GM21360 (cell line): ENCODE measurements at regions not wholly inside any gene's neighbourhood (a gene's known extent, or its start where the extent isn't known, plus 50 kb on each side); places are given as distances from the start of the nearest gene placed in this dataset.
"Not testable (repeated sequence)": the region's sequence is repeated elsewhere in the genome, so short reads cannot be mapped to it uniquely, and the experiment has no call there.

ENCODE experiments used
- ATAC-seq: cut with Tn5 transposase; IDR thresholded peaks from one replicate; pipeline ENCODE4 v1.9.1; 2021; ENCODE audit warnings: mild to moderate bottlenecking, moderate library complexity; ENCODE audit not compliant: unreplicated experiment

- ATAC-seq: no peak
Observed at GRCh38 chr15:53218666-53219580, 428.8 kb upstream of the ONECUT1 start.

DNA sequence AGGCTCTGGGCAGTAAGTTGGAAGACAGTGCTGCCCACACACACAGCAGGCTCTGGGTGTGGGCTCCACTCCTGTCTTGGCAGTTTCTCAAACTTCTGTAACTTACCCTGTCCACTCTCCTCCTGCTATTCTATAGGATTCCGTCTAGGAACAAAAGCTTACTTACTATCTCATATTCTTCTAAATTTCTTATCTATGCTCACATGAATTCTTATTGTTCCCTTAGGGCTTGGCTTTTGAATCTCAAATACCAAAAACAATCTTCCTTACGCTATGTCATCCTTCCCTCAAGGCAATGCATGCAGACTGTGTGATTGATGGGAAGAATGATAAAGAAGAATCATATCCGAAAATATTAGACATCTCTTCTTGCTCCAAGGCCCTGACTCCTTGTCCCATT lies 425.9 kb upstream of the ONECUT1 start:
- no peak for ATAC-seq

DNA sequence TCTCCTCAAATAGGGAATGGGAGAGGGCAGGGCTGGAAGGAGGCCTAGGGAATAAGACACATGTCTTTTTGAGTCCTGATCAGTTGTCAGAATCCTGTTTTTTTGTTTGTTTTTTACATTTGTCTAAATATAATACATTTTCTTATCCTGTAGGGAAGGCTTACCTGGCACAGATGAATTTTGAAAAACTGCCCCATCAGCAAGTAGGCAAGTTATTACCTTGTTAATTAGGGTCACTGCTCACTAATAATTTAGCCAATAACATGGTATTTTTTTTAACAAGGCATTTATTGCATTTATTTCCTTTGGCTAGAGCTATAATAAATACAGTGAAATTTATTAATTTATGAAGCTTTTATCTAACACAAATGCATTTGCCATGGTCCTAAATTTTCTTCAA lies 423.2 kb upstream of the ONECUT1 start:
- ATAC-seq: no peak

GRCh38 chr15:53212785-53213184 lies 422.6 kb upstream of the ONECUT1 start:
- ATAC-seq: no peak

DNA sequence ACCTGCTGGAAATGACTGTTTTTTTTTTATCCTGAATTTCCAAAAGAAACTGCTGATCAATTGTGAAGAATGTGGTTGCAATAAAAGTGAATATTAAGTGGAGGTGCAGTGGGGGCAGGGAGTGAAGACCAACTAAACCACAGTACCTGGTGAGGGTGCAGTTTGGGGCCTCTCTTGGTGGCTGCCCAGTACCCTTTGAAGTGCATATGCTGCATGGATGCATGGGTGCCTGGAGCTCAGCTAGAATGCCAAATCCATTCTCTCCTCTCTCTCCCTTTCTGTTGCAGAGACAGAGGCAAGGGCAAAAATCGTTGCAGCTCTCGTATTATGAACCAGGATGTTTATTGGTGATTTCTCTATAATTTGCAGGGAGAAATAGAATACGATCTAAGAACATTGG lies 420.5 kb upstream of the ONECUT1 start:
- no peak for ATAC-seq

DNA sequence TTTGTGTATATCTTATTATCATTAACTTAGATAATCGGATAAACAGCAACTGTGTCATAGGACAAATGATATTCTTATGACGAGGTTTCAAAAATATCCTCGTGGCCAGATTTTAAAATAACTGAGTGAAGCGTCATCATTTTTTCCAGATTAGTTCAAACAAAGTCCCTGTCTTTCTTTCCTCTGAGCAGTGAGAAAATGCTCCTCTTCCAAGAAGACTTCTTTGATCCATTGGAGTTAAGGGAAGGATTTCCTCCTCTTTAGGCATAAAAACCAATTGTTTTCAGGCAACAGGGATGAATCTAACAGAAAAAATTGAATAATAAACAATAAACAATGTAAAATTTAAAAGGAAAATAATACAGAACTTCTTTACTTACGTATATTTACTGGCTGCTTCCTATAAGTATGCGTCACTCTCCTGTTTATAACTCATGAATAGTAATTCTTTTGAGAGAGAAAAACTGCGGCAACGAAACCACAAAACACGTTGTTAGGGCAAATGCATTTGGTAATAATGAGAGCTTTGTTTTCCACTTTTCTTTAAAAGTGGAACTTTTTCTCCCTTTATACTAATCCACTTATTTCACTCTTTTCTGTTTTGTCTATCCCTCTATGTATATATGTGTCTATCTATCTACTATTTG lies 419.4 kb upstream of the ONECUT1 start:
- ATAC-seq: no peak

GRCh38 chr15:53208751-53209150 lies 418.6 kb upstream of the ONECUT1 start:
- ATAC-seq: no peak

DNA sequence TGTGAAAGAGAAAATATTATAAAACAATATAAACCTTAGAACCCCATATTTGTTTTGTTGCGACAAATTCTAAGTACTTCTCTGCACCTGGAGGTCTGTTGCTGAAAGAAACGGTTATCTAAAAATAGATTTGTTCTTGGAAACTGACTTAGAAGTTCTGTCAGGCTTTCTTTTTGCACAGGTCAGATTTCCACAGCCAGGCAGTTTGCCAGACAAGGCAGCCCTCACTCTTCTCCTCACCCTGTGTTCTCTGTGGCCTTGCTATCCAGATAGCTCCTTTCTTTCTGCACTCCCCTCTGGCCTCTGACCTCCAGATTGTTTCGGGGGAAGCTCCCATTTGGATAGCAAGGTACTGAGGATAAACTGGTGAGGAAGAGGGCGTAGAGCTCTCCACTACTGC lies 413.3 kb upstream of the ONECUT1 start:
- no peak for ATAC-seq

DNA sequence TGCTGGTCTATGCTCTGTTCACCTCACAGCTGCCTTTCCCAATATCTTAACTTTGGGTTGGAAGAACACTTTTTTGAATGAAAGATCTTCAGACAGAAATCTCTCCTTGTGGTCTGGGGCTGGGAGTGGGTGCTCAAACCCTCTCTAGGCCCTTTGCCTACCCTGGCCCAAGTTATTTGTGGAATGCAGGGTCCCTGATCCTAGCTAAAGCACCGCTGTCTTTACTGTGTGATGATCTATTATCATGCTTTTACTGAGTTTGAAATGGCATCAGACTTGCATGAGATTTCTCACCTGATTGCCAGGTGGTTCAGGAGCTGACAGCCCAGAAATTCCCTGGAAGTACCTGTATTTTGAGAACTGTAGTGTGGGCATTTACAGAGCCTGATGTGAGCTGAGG lies 412.7 kb upstream of the ONECUT1 start:
- no peak for ATAC-seq

DNA sequence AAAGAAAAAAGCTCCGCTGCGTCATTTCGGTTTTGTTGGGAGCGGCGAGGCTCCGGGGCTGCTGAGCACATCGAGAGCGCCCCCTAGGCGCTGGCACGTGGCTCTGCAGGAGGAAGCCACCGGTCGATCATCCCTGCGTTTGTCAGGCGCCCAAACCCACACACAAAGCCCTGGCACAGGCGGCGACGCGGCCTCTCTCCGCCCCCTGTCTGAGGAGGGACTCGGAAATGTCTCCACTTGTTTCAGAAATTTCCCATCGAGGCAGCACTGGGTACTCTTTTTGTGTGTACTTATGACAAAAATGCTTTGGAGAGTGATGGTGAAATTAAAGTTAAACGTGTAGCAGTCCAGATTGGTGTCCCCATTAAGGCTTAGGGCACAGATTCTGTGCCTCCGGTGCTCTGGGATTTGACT lies 407.3 kb upstream of the ONECUT1 start:
- peak; percentile 89 for ATAC-seq

DNA sequence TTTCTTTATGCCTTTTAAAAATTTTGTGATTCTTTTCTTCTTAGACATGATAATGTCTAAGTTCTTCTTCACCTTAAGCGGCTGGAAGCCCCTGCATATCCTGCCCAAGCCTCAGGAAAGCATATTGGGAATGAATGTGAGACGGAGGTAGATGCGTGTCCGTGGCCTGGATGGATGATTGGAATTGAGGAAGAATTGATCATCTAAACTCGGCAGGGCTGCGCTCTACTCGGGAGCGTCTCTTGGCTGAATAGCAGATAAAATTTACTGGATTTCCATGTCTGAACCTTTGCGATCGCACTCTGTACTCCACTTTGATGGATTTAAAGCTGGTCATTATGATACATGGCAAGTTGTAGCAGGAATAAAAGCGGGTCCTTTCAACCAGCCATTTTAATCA lies 406.7 kb upstream of the ONECUT1 start:
- no peak for ATAC-seq

DNA sequence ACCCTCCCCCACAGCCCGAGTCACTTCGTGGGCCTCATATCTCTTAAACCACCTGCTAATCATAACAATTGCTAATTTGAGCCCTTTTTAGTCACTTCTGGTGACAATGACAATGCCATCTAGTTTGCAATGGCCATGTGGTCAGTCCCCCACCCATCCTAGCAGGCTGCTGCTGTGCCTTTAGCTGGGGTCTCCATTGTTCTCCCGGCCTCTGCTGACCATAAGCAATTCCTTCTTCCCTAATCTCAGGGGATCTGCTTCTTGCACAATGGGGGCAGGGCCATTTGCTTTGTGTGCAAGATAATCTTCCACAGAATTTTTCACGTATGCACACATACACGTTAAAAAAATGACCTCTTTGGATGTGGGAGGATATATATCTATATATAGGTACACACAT lies 406.1 kb upstream of the ONECUT1 start:
- ATAC-seq: no peak

DNA sequence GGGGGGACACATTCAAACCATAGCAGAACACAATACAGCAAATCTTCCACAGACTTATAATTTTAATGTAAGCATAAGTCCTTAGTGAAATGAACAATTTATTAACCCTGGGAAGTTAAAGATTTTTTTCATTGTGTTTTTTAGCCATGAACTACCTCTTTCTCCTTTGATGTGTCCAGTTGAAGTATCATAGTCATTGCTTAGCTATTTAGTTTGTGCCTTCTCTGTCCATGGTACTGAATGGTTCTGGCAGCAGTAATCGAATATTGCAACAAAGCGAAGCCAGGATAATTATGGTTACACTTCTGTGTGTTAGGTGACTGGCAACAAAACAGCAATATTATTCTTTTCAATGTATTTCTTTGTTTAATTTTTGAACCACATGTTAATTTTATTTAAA lies 403.0 kb upstream of the ONECUT1 start:
- no peak for ATAC-seq

GRCh38 chr15:53189860-53190259 lies 399.7 kb upstream of the ONECUT1 start:
- ATAC-seq: no peak

- ATAC-seq: not testable (repeated sequence)
Observed at GRCh38 chr15:53183449-53183848, 393.3 kb upstream of the ONECUT1 start.

DNA sequence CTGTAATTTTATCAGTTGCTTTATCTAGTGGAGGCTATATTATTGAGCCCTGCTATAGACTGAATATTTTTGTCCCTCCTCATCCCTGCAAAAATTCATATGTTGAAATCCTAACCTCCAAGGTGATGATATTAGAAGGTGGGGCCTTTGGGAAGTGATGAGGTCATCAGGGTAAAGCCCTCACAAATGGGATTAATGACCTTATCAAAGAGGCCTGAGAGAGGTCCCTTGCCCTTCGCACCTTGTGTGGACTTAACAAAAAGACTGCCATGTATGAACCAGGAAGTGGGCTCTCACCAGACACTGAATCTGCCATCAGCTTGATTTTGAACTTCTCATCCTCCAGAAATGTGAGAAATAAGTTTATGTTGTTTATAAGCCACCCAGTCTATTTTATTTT lies 381.4 kb upstream of the ONECUT1 start:
- no peak for ATAC-seq

- ATAC-seq: no peak
Observed at GRCh38 chr15:53166684-53167201, 376.6 kb upstream of the ONECUT1 start.

DNA sequence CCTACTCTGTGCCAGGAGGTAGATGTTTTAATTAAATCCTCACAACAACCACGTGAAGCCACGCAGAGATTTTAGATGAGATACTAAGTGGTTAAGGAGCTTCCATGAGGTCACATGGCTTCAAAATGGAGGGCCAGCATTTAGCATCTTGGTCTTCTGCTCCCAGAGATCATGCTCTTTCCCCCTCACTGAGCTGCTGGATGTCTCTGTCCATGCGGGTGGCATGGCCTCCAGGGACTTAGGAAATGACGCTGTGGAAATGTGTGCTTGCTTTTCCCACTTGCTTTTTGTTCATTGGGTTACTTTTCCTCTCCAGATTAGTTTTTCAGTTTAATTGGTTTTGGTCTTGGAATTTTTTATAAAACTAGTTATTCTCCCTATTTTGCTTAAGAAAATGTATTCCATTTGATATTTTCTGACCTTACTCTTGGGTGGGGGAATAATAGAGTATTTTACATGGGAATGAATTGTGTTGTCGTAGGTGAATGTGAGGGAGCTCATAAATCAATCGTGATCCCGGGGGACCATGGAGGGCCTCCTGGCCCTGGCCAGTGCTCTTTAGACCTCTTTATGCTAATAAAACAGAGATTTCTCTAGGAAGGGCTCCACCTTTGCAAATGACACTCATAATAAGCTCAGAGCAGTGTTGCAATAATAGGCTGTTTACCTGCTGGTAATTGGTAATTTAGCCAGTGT lies 376.0 kb upstream of the ONECUT1 start:
- no peak for ATAC-seq

GRCh38 chr15:53160092-53160704 lies 370.1 kb upstream of the ONECUT1 start:
- ATAC-seq: no peak

GRCh38 chr15:53159458-53159857 lies 369.3 kb upstream of the ONECUT1 start:
- ATAC-seq: no peak

DNA sequence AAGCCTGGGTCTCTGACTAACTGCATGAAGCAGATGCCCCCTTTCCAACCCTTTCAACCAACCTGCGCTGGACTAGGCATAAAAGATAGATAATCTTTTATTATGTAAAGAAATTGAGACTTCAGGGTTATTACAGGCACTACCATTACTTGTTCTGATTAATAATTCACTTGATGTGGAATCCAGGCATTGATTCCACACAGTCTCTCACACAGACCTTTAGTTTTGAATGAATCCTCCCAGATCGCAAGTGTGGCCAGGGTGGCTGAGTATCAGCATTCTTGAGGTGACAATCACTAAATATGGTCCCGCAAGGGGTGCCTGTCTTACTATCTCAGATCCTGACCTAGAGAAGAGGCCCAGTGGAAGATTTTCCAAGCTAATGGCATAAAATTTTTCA lies 368.9 kb upstream of the ONECUT1 start:
- no peak for ATAC-seq
